NCI-H2196 (cell line): ENCODE measurements at regions not wholly inside any gene's neighbourhood (a gene's known extent, or its start where the extent isn't known, plus 50 kb on each side); places are given as distances from the start of the nearest gene placed in this dataset.

Experiments
- DNase-seq: peaks from one replicate; lab custom pipeline; 2025; ENCODE audit not compliant: unreplicated experiment; lab: John Stamatoyannopoulos, UW

- no peak for DNase-seq
Measured at GRCh38 chr13:76527041-76527440, 359.2 kb downstream of the KCTD12 start.

GRCh38 chr13:76523740-76524340 is 362.4 kb downstream of the KCTD12 start:
- DNase-seq, result no peak

- DNase-seq, result no peak
Measured at GRCh38 chr13:76522083-76522755, 364.0 kb downstream of the KCTD12 start.

GRCh38 chr13:76519685-76520084 is 366.5 kb downstream of the KCTD12 start:
- no peak for DNase-seq

- no peak for DNase-seq
Measured at GRCh38 chr13:76516586-76516985, 369.6 kb downstream of the KCTD12 start.

GRCh38 chr13:76516013-76516412 is 370.2 kb downstream of the KCTD12 start:
- DNase-seq, result no peak

- DNase-seq, result no peak
Measured at GRCh38 chr13:76512721-76513145, 373.5 kb downstream of the KCTD12 start.

- no peak for DNase-seq
Measured at GRCh38 chr13:76505437-76505836, 380.8 kb downstream of the KCTD12 start.

GRCh38 chr13:76503766-76504165 is 382.4 kb downstream of the KCTD12 start:
- no peak for DNase-seq

- DNase-seq, result no peak
Measured at GRCh38 chr13:76503291-76503690, 382.9 kb downstream of the KCTD12 start.

GRCh38 chr13:76500894-76501293 is 385.3 kb downstream of the KCTD12 start:
- DNase-seq, result no peak

- no peak for DNase-seq
Measured at GRCh38 chr13:76499891-76500290, 386.3 kb downstream of the KCTD12 start.

- no peak for DNase-seq
Measured at GRCh38 chr13:76489274-76489673, 396.9 kb downstream of the KCTD12 start.

GRCh38 chr13:76481738-76482137 is 404.5 kb downstream of the KCTD12 start:
- DNase-seq, result no peak

- no peak for DNase-seq
Measured at GRCh38 chr13:76474966-76475365, 411.2 kb downstream of the KCTD12 start.

GRCh38 chr13:76474356-76474755 is 411.8 kb downstream of the KCTD12 start:
- no peak for DNase-seq

GRCh38 chr13:76473552-76474134 is 412.6 kb downstream of the KCTD12 start:
- peak; percentile 28 for DNase-seq

- no peak for DNase-seq
Measured at GRCh38 chr13:76472916-76473315, 413.3 kb downstream of the KCTD12 start.

GRCh38 chr13:76471486-76471885 is 414.7 kb downstream of the KCTD12 start:
- DNase-seq, result no peak

GRCh38 chr13:76470991-76471390 is 415.2 kb downstream of the KCTD12 start:
- no peak for DNase-seq

GRCh38 chr13:76466043-76466442 is 420.2 kb downstream of the KCTD12 start:
- no peak for DNase-seq

- DNase-seq, result no peak
Measured at GRCh38 chr13:76463314-76463713, 422.9 kb downstream of the KCTD12 start.
